HepG2 (cell line): ENCODE measurements at regions not wholly inside any gene's neighbourhood (a gene's known extent, or its start where the extent isn't known, plus 50 kb on each side); places are given as distances from the start of the nearest gene placed in this dataset.

Experiments
- ATAC-seq: fragments of 200-7000 bp; cut with Tn5 transposase; 3 replicates; pipeline ENCODE4 v1.9.1; 2020; ENCODE audit warnings: mild to moderate bottlenecking, moderate library complexity
- BruUV-seq: library from RNA; stranded (reverse); fragments of 400-500 nt; replicated peaks from 2 replicates; lab custom pipeline; 2021; lab: Mats Ljungman, UMichigan
- CTCF ChIA-PET: fragments of 300-600 bp; formaldehyde crosslinking; extraction: SDS; loops from one replicate; lab custom pipeline; 2021; ENCODE audit warnings: low total read pairs, inconsistent platforms, low intra/inter-chr PET ratio; lab: Yijun Ruan, JAX
- POLR2A ChIA-PET: fragments of 350-600 bp; sonication (Branson Sonifier 250); formaldehyde crosslinking; loops from one replicate; lab custom pipeline; 2020; ENCODE audit warnings: antibody characterized with exemption, inconsistent platforms; lab: Yijun Ruan, JAX
- DNase-seq: peaks from one replicate; pipeline ENCODE4 v3.0.0-alpha.2; 2015; ENCODE audit warnings: low spot score
- FAIRE-seq: peaks from 3 replicates; lab custom pipeline; 2011; peaks lifted over from hg19 to GRCh38; lab: Jason Lieb, UNC
- H2AFZ ChIP-seq: one replicate; pipeline ENCODE4 v1.6.1; 2011; ENCODE audit warnings: low read length, inconsistent platforms
- H3K27ac ChIP-seq: fragments of 300-600 bp; 3 replicates; pipeline ENCODE4 v1.8.0; 2011; ENCODE audit warnings: mixed run types, mild to moderate bottlenecking, mixed read lengths, low read length, inconsistent platforms; ENCODE audit not compliant: insufficient read depth; ENCODE audit errors: extremely low read length
- H3K27me3 ChIP-seq, 2 experiments: fragments of 200-600 bp in 1 of 2; 2 replicates in 1 of 2; 3 replicates in 1 of 2; pipeline versions ENCODE4 v1.6.0 to v1.8.0; 2011; ENCODE audit warnings: low read length in 2 of 2, mild to moderate bottlenecking in 2 of 2, moderate library complexity in 2 of 2, inconsistent platforms in 1 of 2; ENCODE audit not compliant: insufficient read depth in 2 of 2, control insufficient read depth in 1 of 2
- H3K36me3 ChIP-seq, 2 experiments: fragments of 200-600 bp in 1 of 2; replicated peaks in 1 of 2; 2 replicates in 1 of 2; 3 replicates in 1 of 2; pipeline versions ENCODE4 v1.5.1 to v1.8.0; 2011; ENCODE audit warnings: low read length in 2 of 2, inconsistent platforms in 1 of 2; ENCODE audit not compliant: insufficient read depth in 2 of 2, control insufficient read depth in 1 of 2
- H3K4me1 ChIP-seq: 2 replicates; pipeline ENCODE4 v1.5.1; 2012; ENCODE audit warnings: low read length, inconsistent platforms; ENCODE audit not compliant: insufficient read depth
- H3K4me2 ChIP-seq: 2 replicates; pipeline ENCODE4 v1.6.0; 2011; ENCODE audit warnings: low read depth, low read length, inconsistent platforms
- H3K4me3 ChIP-seq, 3 experiments: fragments of 200-600 bp in 1 of 3; sonication (generic), shearing (Covaris generic) in 1 of 3; replicated peaks in 1 of 3; 2 replicates each; pipeline ENCODE4 v1.5.1; 2011 to 2016; ENCODE audit warnings: low read length in 3 of 3, inconsistent platforms in 2 of 3, low read depth in 2 of 3, mild to moderate bottlenecking in 2 of 3, control low read depth in 1 of 3, mixed read lengths in 1 of 3; ENCODE audit not compliant: insufficient read depth in 1 of 3
- H3K79me2 ChIP-seq: one replicate; pipeline ENCODE4 v1.6.1; 2011; ENCODE audit warnings: low read length, inconsistent platforms; ENCODE audit not compliant: insufficient read depth
- H3K9ac ChIP-seq: 2 replicates; pipeline ENCODE4 v1.6.0; 2011; ENCODE audit warnings: mild to moderate bottlenecking, low read depth, low read length, inconsistent platforms; ENCODE audit not compliant: insufficient read depth
- H3K9me3 ChIP-seq: 2 replicates; pipeline ENCODE4 v1.5.1; 2012; ENCODE audit warnings: mild to moderate bottlenecking, low read length
- H4K20me1 ChIP-seq: 2 replicates; pipeline ENCODE4 v1.6.0; 2011; ENCODE audit warnings: inconsistent platforms, mild to moderate bottlenecking, low read length, moderate library complexity; ENCODE audit not compliant: insufficient read depth
- E2F5 ChIP-seq: sonication (generic); formaldehyde crosslinking; conservative IDR thresholded peaks from 2 replicates; pipeline ENCODE4 v1.4.0; 2020; ENCODE audit warnings: missing genetic modification reagents
- MXI1 ChIP-seq: IDR thresholded peaks from 3 replicates; pipeline ENCODE4 v1.6.1; 2012; ENCODE audit warnings: low read depth, low read length, inconsistent platforms, borderline replicate concordance
- YEATS2 ChIP-seq: sonication (generic); formaldehyde crosslinking; IDR thresholded peaks from 2 replicates; pipeline ENCODE4 v1.4.0; 2020; ENCODE audit warnings: missing genetic modification reagents, borderline replicate concordance
- ZBTB38 ChIP-seq: sonication (generic); formaldehyde crosslinking; IDR thresholded peaks from 2 replicates; pipeline ENCODE4 v1.5.1; 2020; ENCODE audit warnings: mild to moderate bottlenecking, missing genetic modification reagents
- ZC3H4 ChIP-seq: sonication (generic); formaldehyde crosslinking; IDR thresholded peaks from 2 replicates; pipeline ENCODE4 v1.4.0; 2020; ENCODE audit warnings: missing genetic modification reagents, borderline replicate concordance
- ZNF546 ChIP-seq: sonication (generic); formaldehyde crosslinking; conservative IDR thresholded peaks from 2 replicates; pipeline ENCODE4 v1.8.1; 2023; ENCODE audit warnings: mild to moderate bottlenecking, missing genetic modification reagents
- ZNF737 ChIP-seq: sonication (generic); formaldehyde crosslinking; IDR thresholded peaks from 2 replicates; pipeline ENCODE4 v1.5.0; 2020; ENCODE audit warnings: missing genetic modification reagents, mild to moderate bottlenecking, borderline replicate concordance
- ZNF878 ChIP-seq: sonication (generic); formaldehyde crosslinking; IDR thresholded peaks from 2 replicates; pipeline ENCODE4 v1.8.1; 2023; ENCODE audit warnings: mild to moderate bottlenecking, missing genetic modification reagents, moderate library complexity
- WGBS: methylation state at CpG from one replicate; pipeline ENCODE4 v1.1.6; 2017; ENCODE audit warnings: low lambda C conversion rate; 5-methylcytosine and 5-hydroxymethylcytosine counted together
- in situ Hi-C: cut with HindIII; loops from 2 replicates; pipeline ENCODE4 v1.10.0; 2017; ENCODE audit warnings: low pct_unique_long_range_greater_than_20kb; ENCODE audit not compliant: extremely low pct_ligation_motif_present
- intact Hi-C: fragments of 100-400 bp; cut with micrococcal nuclease; formaldehyde crosslinking; loops from one replicate; pipeline ENCODE4 v1.10.0; 2022; ENCODE audit not compliant: unreplicated experiment
- TF ChIP-seq, protein P1 (sequence below): sonication (generic); formaldehyde crosslinking; IDR thresholded peaks from 2 replicates; pipeline ENCODE4 v1.5.1; 2020; ENCODE audit warnings: missing genetic modification reagents, mild to moderate bottlenecking, borderline replicate concordance
- TF ChIP-seq, protein P2 (sequence below): sonication (generic); formaldehyde crosslinking; IDR thresholded peaks from 2 replicates; pipeline ENCODE4 v1.4.0; 2020; ENCODE audit warnings: missing genetic modification reagents, mild to moderate bottlenecking, borderline replicate concordance
- TF ChIP-seq, protein P3 (sequence below): sonication (generic); formaldehyde crosslinking; IDR thresholded peaks from 2 replicates; pipeline ENCODE4 v1.4.0; 2020; ENCODE audit warnings: missing genetic modification reagents, borderline replicate concordance
- TF ChIP-seq, protein P4 (sequence below): sonication (generic); formaldehyde crosslinking; IDR thresholded peaks from 2 replicates; pipeline ENCODE4 v1.4.0; 2020; ENCODE audit warnings: mild to moderate bottlenecking, missing genetic modification reagents

GRCh38 chr7:89796481-89796880, 357.8 kb upstream of the STEAP1 start:
- Histone ChIP-seq H3K79me2 (no peaks in the 10 kb centered on the region), H3K4me1 (no peaks in the 10 kb centered on the region), H3K4me3 (no peak overlapping the region), H3K9me3 (0 out of 2 replicates have a peak, but pooled peaks cover 9% of the 10 kb centered on the region), H3K36me3 (no peaks in the 10 kb centered on the region), H3K9ac (no peak overlapping the region), H3K27me3 (no peaks in the 10 kb centered on the region), H4K20me1 (no peaks in the 10 kb centered on the region), H2AFZ (no peak overlapping the region), H3K27ac (no peak overlapping the region), H3K4me2 (no peak overlapping the region)
- no peak for ATAC-seq
- intact Hi-C loops, result no loop called here
- no peak for FAIRE-seq
- no peak for TF ChIP-seq MXI1
- no peak for TF ChIP-seq ZC3H4
- TF ChIP-seq YEATS2, result no peak
- TF ChIP-seq ZNF737, result no peak
- TF ChIP-seq, protein P1, sequence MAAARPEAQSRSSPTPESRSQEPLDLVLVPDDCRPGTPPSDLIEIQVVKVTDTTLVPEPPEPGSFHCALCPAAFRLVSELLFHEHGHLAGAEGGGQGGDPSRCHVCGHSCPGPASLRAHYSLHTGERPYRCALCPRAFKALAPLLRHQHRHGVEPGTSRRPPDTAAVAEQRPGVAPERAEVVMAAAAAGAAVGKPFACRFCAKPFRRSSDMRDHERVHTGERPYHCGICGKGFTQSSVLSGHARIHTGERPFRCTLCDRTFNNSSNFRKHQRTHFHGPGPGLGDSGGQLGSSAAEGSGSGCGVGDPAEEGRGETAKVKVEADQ (CRISPR knock-in tag), result no peak
- TF ChIP-seq, protein P2, sequence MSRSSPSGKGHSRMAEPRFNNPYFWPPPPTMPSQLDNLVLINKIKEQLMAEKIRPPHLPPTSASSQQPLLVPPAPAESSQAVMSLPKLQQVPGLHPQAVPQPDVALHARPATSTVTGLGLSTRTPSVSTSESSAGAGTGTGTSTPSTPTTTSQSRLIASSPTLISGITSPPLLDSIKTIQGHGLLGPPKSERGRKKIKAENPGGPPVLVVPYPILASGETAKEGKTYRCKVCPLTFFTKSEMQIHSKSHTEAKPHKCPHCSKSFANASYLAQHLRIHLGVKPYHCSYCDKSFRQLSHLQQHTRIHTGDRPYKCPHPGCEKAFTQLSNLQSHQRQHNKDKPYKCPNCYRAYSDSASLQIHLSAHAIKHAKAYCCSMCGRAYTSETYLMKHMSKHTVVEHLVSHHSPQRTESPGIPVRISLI (CRISPR knock-in tag), result no peak
- TF ChIP-seq, protein P3, sequence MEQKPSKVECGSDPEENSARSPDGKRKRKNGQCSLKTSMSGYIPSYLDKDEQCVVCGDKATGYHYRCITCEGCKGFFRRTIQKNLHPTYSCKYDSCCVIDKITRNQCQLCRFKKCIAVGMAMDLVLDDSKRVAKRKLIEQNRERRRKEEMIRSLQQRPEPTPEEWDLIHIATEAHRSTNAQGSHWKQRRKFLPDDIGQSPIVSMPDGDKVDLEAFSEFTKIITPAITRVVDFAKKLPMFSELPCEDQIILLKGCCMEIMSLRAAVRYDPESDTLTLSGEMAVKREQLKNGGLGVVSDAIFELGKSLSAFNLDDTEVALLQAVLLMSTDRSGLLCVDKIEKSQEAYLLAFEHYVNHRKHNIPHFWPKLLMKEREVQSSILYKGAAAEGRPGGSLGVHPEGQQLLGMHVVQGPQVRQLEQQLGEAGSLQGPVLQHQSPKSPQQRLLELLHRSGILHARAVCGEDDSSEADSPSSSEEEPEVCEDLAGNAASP, result no peak
- TF ChIP-seq, protein P4, sequence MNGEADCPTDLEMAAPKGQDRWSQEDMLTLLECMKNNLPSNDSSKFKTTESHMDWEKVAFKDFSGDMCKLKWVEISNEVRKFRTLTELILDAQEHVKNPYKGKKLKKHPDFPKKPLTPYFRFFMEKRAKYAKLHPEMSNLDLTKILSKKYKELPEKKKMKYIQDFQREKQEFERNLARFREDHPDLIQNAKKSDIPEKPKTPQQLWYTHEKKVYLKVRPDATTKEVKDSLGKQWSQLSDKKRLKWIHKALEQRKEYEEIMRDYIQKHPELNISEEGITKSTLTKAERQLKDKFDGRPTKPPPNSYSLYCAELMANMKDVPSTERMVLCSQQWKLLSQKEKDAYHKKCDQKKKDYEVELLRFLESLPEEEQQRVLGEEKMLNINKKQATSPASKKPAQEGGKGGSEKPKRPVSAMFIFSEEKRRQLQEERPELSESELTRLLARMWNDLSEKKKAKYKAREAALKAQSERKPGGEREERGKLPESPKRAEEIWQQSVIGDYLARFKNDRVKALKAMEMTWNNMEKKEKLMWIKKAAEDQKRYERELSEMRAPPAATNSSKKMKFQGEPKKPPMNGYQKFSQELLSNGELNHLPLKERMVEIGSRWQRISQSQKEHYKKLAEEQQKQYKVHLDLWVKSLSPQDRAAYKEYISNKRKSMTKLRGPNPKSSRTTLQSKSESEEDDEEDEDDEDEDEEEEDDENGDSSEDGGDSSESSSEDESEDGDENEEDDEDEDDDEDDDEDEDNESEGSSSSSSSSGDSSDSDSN (CRISPR knock-in tag), result no peak
- no peak for TF ChIP-seq ZNF546
- no peak for TF ChIP-seq ZNF878
- no peak for TF ChIP-seq ZBTB38 (CRISPR knock-in tag)
- no peak for TF ChIP-seq E2F5 (CRISPR knock-in tag)
- no TSS peak for BruUV-seq
- ChIA-PET CTCF (no interaction called here), POLR2A (no interaction called here)
- WGBS, result 0% methylated on average over 2 of the region's 2 CpGs
- DNase-seq, result no peak
- in situ Hi-C loops, result no loop called here
